ENCODE measurements at regions not wholly inside any gene's neighbourhood (a gene's known extent, or its start where the extent isn't known, plus 50 kb on each side); places are given as distances from the start of the nearest gene placed in this dataset.

DNA sequence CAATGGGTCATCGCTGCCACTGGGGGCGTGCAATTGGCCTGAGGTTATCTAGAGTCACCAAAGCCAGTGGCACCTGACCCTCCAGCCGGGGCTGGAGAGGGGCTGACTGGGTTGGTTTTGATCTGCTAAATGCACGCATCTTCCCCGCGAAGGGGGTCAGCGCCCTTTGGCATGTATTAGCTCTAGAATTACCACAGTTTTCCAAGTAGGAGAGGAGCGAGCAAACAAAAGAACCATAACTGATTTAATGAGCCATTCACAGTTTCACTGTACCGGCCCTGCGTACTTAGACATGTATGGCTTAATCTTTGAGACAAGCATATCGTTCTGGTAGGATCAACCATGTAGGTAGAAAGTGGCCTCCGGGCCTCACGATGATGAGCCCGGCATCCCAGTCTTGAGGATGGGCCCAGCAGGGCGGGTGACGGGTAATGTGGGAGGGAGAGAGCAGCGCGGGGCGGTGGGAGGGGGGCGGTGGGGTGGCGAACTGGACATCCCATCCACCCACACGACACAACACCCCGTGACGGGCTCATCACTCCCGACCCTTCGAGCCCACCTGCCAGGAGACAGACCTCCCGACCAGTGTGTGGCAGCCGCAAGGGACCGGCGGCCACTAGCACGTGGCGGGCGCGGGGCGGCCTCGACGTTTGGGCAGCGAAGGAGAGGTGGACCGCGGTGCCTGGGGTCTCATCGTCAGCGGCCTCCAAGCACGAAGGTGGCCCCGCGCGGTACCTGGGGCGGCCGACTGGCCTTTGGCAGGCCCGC is 1957.5 kb upstream of the DEFB115 start:
- H3K27me3 ChIP-seq (ENCODE audit: control insufficient read depth, insufficient read depth, low read length): no peaks in the 10 kb centered on the region
- intact Hi-C loops (cut with micrococcal nuclease; ENCODE audit: unreplicated experiment): no loop called here
- DNase-seq (ENCODE audit: low read depth, low spot score) (no peak), ATAC-seq (no peak)
- H3K4me1 ChIP-seq (ENCODE audit: control insufficient read depth, insufficient read depth, low read length): no peaks in the 10 kb centered on the region
- ChIA-PET POLR2A (no interaction called here), CTCF (interaction anchor here (0.6 kb wide), 1 partner anchor 133 kb away, joined by 7 read pairs; no protein-coding TSS in a partner anchor)
- no peak overlapping the region for H3K4me3 ChIP-seq (ENCODE audit: low read depth in 2 of 2, low read length in 2 of 2)
- H3K36me3 ChIP-seq (ENCODE audit: control insufficient read depth, insufficient read depth, low read length): no peaks in the 10 kb centered on the region
- H3K27ac ChIP-seq (ENCODE audit: low read length): no peak overlapping the region
- no TSS peak for BruUV-seq (replicated peaks)
- in situ Hi-C loops (cut with HindIII; ENCODE audit: low pct_unique_long_range_greater_than_20kb, low sequenced_read_pairs): no loop called here
- TF ChIP-seq, protein P1, sequence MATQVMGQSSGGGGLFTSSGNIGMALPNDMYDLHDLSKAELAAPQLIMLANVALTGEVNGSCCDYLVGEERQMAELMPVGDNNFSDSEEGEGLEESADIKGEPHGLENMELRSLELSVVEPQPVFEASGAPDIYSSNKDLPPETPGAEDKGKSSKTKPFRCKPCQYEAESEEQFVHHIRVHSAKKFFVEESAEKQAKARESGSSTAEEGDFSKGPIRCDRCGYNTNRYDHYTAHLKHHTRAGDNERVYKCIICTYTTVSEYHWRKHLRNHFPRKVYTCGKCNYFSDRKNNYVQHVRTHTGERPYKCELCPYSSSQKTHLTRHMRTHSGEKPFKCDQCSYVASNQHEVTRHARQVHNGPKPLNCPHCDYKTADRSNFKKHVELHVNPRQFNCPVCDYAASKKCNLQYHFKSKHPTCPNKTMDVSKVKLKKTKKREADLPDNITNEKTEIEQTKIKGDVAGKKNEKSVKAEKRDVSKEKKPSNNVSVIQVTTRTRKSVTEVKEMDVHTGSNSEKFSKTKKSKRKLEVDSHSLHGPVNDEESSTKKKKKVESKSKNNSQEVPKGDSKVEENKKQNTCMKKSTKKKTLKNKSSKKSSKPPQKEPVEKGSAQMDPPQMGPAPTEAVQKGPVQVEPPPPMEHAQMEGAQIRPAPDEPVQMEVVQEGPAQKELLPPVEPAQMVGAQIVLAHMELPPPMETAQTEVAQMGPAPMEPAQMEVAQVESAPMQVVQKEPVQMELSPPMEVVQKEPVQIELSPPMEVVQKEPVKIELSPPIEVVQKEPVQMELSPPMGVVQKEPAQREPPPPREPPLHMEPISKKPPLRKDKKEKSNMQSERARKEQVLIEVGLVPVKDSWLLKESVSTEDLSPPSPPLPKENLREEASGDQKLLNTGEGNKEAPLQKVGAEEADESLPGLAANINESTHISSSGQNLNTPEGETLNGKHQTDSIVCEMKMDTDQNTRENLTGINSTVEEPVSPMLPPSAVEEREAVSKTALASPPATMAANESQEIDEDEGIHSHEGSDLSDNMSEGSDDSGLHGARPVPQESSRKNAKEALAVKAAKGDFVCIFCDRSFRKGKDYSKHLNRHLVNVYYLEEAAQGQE (IDR thresholded peaks at IDR 0.05; ENCODE audit: insufficient read depth in 1 of 2, low read depth in 2 of 2, low read length in 1 of 2): no peak
- TF ChIP-seq POLR2AphosphoS5 (IDR thresholded peaks at IDR 0.05; ENCODE audit: low read depth, low read length) (no peak), TCF7L2 (IDR thresholded peaks at IDR 0.05; ENCODE audit: low read depth, low read length) (no peak), SIN3A (IDR thresholded peaks at IDR 0.05; ENCODE audit: borderline replicate concordance, insufficient read depth, low read depth, low read length) (no peak)
- TF ChIP-seq, protein P2, sequence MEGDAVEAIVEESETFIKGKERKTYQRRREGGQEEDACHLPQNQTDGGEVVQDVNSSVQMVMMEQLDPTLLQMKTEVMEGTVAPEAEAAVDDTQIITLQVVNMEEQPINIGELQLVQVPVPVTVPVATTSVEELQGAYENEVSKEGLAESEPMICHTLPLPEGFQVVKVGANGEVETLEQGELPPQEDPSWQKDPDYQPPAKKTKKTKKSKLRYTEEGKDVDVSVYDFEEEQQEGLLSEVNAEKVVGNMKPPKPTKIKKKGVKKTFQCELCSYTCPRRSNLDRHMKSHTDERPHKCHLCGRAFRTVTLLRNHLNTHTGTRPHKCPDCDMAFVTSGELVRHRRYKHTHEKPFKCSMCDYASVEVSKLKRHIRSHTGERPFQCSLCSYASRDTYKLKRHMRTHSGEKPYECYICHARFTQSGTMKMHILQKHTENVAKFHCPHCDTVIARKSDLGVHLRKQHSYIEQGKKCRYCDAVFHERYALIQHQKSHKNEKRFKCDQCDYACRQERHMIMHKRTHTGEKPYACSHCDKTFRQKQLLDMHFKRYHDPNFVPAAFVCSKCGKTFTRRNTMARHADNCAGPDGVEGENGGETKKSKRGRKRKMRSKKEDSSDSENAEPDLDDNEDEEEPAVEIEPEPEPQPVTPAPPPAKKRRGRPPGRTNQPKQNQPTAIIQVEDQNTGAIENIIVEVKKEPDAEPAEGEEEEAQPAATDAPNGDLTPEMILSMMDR (IDR thresholded peaks at IDR 0.05): no peak
- no peaks in the 10 kb centered on the region for H3K9me3 ChIP-seq (ENCODE audit: control insufficient read depth, insufficient read depth, low read depth, low read length)

DNA sequence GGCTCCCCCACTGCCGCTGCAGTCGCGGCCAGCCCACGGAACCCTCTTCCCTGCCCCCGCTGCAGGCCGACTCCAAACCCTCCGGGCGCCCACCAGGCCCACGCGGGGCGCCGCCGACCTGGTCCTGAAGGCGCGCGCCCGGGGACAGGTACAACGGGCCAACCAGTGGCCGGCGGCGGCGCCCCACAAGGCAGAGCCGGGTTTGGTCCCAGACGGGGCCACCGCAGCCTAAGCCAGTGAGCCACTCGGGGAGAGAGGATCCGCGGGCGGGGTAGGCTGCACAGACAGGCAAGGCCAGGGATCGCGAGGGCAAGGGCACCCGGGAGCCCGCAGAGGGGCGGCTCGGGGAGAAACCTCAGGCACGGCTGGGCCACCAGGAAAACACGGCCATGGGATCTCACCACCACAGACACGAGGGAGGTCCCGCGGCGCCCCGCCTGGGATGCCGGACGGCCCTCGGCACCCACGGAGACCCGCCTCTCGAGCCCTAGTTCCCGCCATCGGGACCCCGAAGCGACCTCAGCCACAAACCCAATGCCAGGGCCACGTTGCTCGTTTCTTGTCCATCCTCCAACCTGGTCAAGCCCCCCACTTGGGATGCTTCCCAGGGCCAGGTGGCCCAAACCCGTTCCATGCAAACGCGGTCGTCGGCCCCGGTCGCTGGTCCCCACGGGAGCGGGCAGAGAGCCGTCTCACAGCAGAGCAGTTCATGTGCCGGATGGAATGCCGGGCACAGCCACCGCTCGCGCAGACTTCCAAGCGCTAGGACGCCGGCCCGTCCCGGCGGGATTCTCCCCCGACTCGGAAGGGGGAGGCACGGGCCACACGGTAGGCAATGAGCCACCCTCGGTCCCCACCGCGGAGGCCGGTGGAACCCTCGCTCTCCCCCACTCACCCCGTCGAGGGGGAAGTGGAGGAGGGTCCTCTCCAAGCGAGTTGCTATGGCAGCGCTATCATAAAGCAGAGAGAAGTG is 1956.6 kb upstream of the DEFB115 start:
- in situ Hi-C loops (cut with HindIII; ENCODE audit: low pct_unique_long_range_greater_than_20kb, low sequenced_read_pairs) (no loop called here), intact Hi-C loops (cut with micrococcal nuclease; ENCODE audit: unreplicated experiment) (no loop called here)
- H3K27ac ChIP-seq (ENCODE audit: low read length): no peak overlapping the region
- ChIA-PET POLR2A (no interaction called here), CTCF (no interaction called here)
- no peaks in the 10 kb centered on the region for H3K36me3 ChIP-seq (ENCODE audit: control insufficient read depth, insufficient read depth, low read length)
- ATAC-seq (no peak), DNase-seq (ENCODE audit: low read depth, low spot score) (no peak)
- no peaks in the 10 kb centered on the region for H3K9me3 ChIP-seq (ENCODE audit: control insufficient read depth, insufficient read depth, low read depth, low read length)
- H3K4me1 ChIP-seq (ENCODE audit: control insufficient read depth, insufficient read depth, low read length): no peaks in the 10 kb centered on the region
- TF ChIP-seq TCF7L2 (IDR thresholded peaks at IDR 0.05; ENCODE audit: low read depth, low read length): no peak
- TF ChIP-seq POLR2AphosphoS5 (IDR thresholded peaks at IDR 0.05; ENCODE audit: low read depth, low read length): no peak
- TF ChIP-seq SIN3A (IDR thresholded peaks at IDR 0.05; ENCODE audit: borderline replicate concordance, insufficient read depth, low read depth, low read length): no peak
- TF ChIP-seq, protein P2 (IDR thresholded peaks at IDR 0.05): no peak
- TF ChIP-seq, protein P1 (IDR thresholded peaks at IDR 0.05; ENCODE audit: insufficient read depth in 1 of 2, low read depth in 2 of 2, low read length in 1 of 2): no peak
- no peaks in the 10 kb centered on the region for H3K27me3 ChIP-seq (ENCODE audit: control insufficient read depth, insufficient read depth, low read length)
- H3K4me3 ChIP-seq (ENCODE audit: low read depth in 2 of 2, low read length in 2 of 2): no peak overlapping the region
- BruUV-seq (replicated peaks): no TSS peak
